Activated T-helper 1 cell treated with anti-CD3 and anti-CD28 coated beads, Interleukin-12 subunit alpha, Interleukin-12 subunit beta, Interleukin-2, Interleukin-4 antibody, amounts not matched to agents 30 ng/mL and 10 ng/mL and 1 ng/mL, durations not matched to agents 14 hours and 24 hours and 36 hours (primary cell): ENCODE measurements at regions not wholly inside any gene's neighbourhood (a gene's known extent, or its start where the extent isn't known, plus 50 kb on each side); places are given as distances from the start of the nearest gene placed in this dataset.
"Not testable (repeated sequence)": the region's sequence is repeated elsewhere in the genome, so short reads cannot be mapped to it uniquely, and the experiment has no call there.

ENCODE experiments used
- DNase-seq: peaks from one replicate; pipeline ENCODE4 v3.0.0; 2021; ENCODE audit warnings: low spot score
- H3K27ac Mint-ChIP-seq: one replicate; pipeline ENCODE4 v1.8.0; 2021; ENCODE audit warnings: mild to moderate bottlenecking, mixed read lengths
- H3K27me3 Mint-ChIP-seq: one replicate; pipeline ENCODE4 v1.8.0; 2022; ENCODE audit warnings: mild to moderate bottlenecking, moderate library complexity, mixed read lengths; ENCODE audit not compliant: insufficient read depth
- H3K36me3 Mint-ChIP-seq: one replicate; pipeline ENCODE4 v1.8.0; 2021; ENCODE audit warnings: low read depth, mixed read lengths
- H3K4me1 Mint-ChIP-seq: one replicate; pipeline ENCODE4 v1.8.0; 2021; ENCODE audit warnings: low read depth, mixed read lengths
- H3K4me3 Mint-ChIP-seq: one replicate; pipeline ENCODE4 v1.8.0; 2021; ENCODE audit warnings: mild to moderate bottlenecking, moderate library complexity, mixed read lengths
- H3K9me3 Mint-ChIP-seq: one replicate; pipeline ENCODE4 v1.8.0; 2021; ENCODE audit warnings: mixed read lengths
- intact Hi-C: fragments of 100-400 bp; cut with micrococcal nuclease; formaldehyde crosslinking; loops from one replicate; pipeline ENCODE4 v1.15.1; 2024

DNA sequence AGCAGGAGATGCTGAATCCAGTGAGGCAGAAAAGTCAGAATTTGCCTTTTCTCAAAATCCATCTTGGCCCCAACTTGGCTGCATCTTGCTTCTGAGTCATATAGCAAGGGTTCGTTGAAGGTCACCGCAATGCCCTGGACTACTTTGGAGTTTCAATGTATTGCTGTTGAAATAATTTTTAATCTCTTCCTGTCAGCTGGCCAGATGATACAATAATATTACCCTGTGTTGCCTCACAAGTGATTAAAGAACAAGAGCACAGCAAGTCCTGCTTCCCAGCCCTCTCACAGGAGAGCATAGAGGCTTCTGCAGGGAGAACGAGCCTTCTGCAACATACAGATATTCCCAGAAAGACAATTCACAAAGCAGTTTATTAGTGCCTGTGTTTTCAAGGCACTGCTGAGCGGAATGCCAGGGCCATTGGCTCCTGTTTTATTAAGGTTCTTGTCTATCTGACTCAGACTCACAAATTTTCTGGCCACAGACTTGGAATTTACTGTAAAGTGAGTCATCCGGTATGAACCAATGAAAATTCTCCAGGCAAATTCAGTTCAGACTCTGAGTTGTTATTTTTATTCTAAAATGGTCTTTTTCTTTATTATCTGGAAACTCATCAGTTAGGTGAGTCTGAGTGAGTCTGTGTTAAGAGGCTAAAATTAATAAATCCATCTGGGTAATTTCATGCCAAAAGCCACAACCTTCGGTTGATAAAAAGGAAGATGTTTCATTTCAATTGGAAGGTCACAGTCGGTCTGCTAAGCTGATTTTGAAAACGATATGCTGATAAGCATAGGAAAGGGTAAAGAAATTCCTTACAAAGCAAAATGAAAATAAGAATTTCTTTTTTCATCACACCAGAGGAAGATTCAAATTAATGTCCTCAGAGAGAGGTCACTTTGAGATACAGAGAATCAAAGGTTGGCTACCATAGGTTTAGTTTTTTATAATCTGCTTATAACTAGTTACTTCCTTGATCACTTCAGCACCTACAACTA lies 289.4 kb upstream of the STXBP5 start:
- Mint-ChIP-seq H3K27me3 (no peaks in the 10 kb centered on the region), H3K4me1 (peaks cover 18% of the 10 kb centered on the region), H3K9me3 (no peaks in the 10 kb centered on the region), H3K27ac (no peak overlapping the region), H3K36me3 (peaks cover 1% of the 10 kb centered on the region), H3K4me3 (no peak overlapping the region)
- no peak for DNase-seq
- intact Hi-C loops, result no loop called here

- intact Hi-C loops, result no loop called here
- H3K4me3 Mint-ChIP-seq, result no peak overlapping the region
- H3K4me1 Mint-ChIP-seq, result peaks cover 16% of the 10 kb centered on the region
- H3K27me3 Mint-ChIP-seq, result no peaks in the 10 kb centered on the region
- no peaks in the 10 kb centered on the region for H3K9me3 Mint-ChIP-seq
- no peak for DNase-seq
- H3K36me3 Mint-ChIP-seq, result peaks cover 1% of the 10 kb centered on the region
- H3K27ac Mint-ChIP-seq, result no peak overlapping the region
These were observed 288.5 kb upstream of the STXBP5 start for GRCh38 chr6:146915671-146916127.

- H3K4me3 Mint-ChIP-seq, result no peak overlapping the region
- DNase-seq, result no peak
- intact Hi-C loops, result no loop called here
- H3K27ac Mint-ChIP-seq, result no peak overlapping the region
- peaks cover 1% of the 10 kb centered on the region for H3K36me3 Mint-ChIP-seq
- H3K27me3 Mint-ChIP-seq, result no peaks in the 10 kb centered on the region
- peaks cover 12% of the 10 kb centered on the region for H3K4me1 Mint-ChIP-seq
- no peaks in the 10 kb centered on the region for H3K9me3 Mint-ChIP-seq
These were observed 287.7 kb upstream of the STXBP5 start for GRCh38 chr6:146916435-146917025.

DNA sequence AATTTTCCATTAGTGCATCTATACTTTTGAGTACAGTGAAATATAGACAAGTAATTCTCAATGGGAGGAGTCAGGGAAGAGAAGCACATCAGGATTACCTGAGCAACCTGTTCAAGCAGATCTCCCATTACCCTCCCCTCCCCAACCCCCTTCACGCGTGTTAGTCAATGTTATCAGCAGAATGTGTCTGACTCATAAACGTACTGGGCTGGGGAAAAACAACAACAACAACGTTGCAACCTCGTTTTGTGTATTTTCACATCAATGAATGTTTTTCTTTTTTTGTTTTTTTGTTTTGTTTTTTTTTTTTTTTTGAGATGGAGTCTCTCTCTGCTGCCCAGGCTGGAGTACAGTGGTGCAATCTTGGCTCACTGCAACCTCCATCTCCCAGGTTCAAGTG lies 287.0 kb upstream of the STXBP5 start:
- no peaks in the 10 kb centered on the region for H3K9me3 Mint-ChIP-seq
- no peak for DNase-seq
- peaks cover 12% of the 10 kb centered on the region for H3K4me1 Mint-ChIP-seq
- H3K27ac Mint-ChIP-seq, result no peak overlapping the region
- H3K36me3 Mint-ChIP-seq, result peaks cover 1% of the 10 kb centered on the region
- H3K4me3 Mint-ChIP-seq, result no peak overlapping the region
- intact Hi-C loops, result no loop called here
- H3K27me3 Mint-ChIP-seq, result no peaks in the 10 kb centered on the region

- DNase-seq, result no peak
- peaks cover 1% of the 10 kb centered on the region for H3K36me3 Mint-ChIP-seq
- intact Hi-C loops, result no loop called here
- H3K27me3 Mint-ChIP-seq, result no peaks in the 10 kb centered on the region
- no peaks in the 10 kb centered on the region for H3K9me3 Mint-ChIP-seq
- H3K27ac Mint-ChIP-seq, result no peak overlapping the region
- H3K4me1 Mint-ChIP-seq, result peaks cover 12% of the 10 kb centered on the region
- no peak overlapping the region for H3K4me3 Mint-ChIP-seq
These were observed 286.2 kb upstream of the STXBP5 start for GRCh38 chr6:146917979-146918378.

GRCh38 chr6:146919017-146919416 lies 285.2 kb upstream of the STXBP5 start:
- no peaks in the 10 kb centered on the region for H3K9me3 Mint-ChIP-seq

GRCh38 chr6:146923205-146923833 lies 280.9 kb upstream of the STXBP5 start:
- Mint-ChIP-seq H3K4me3 (no peak overlapping the region), H3K36me3 (no peaks in the 10 kb centered on the region), H3K27me3 (no peaks in the 10 kb centered on the region), H3K27ac (no peak overlapping the region), H3K4me1 (no peaks in the 10 kb centered on the region), H3K9me3 (no peaks in the 10 kb centered on the region)
- intact Hi-C loops, result no loop called here
- DNase-seq, result no peak

More at GRCh38 chr6:146919017-146919416, 285.2 kb upstream of the STXBP5 start:
- no peaks in the 10 kb centered on the region for H3K27me3 Mint-ChIP-seq
- H3K4me3 Mint-ChIP-seq, result no peak overlapping the region
- peaks cover 9% of the 10 kb centered on the region for H3K4me1 Mint-ChIP-seq
- H3K36me3 Mint-ChIP-seq, result peaks cover 1% of the 10 kb centered on the region
- H3K27ac Mint-ChIP-seq, result no peak overlapping the region
- intact Hi-C loops, result no loop called here
- DNase-seq, result no peak

DNA sequence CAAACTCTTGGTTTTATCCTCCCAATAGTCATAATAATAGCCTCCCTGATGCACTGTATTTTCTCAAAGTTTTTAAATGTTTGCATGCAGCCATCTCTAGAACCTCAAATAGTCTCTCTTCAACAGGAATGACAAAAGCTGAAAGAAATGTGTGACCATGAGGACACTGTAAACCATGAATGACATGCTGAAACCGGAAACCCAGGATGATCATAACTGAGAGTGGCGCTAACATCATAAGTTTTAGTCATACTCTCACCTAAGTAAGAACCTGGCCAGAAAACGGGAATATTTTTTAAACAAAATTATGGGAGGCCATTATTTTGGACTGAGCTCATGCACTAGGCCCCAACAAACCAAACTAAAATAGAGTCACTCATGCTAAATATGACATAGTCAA lies 278.4 kb upstream of the STXBP5 start:
- Mint-ChIP-seq H3K36me3 (no peaks in the 10 kb centered on the region), H3K27ac (no peak overlapping the region)

GRCh38 chr6:146928503-146928902 lies 275.7 kb upstream of the STXBP5 start:
- Mint-ChIP-seq H3K9me3 (peaks cover 4% of the 10 kb centered on the region), H3K27me3 (no peaks in the 10 kb centered on the region), H3K36me3 (no peaks in the 10 kb centered on the region), H3K27ac (no peak overlapping the region), H3K4me3 (no peak overlapping the region), H3K4me1 (no peaks in the 10 kb centered on the region)
- intact Hi-C loops, result no loop called here
- no peak for DNase-seq

More for the DNA sequence above, 278.4 kb upstream of the STXBP5 start:
- H3K4me1 Mint-ChIP-seq, result no peaks in the 10 kb centered on the region
- no peaks in the 10 kb centered on the region for H3K27me3 Mint-ChIP-seq
- no peak overlapping the region for H3K4me3 Mint-ChIP-seq
- DNase-seq, result no peak
- intact Hi-C loops, result no loop called here
- no peaks in the 10 kb centered on the region for H3K9me3 Mint-ChIP-seq

- no peaks in the 10 kb centered on the region for H3K4me1 Mint-ChIP-seq
- intact Hi-C loops, result no loop called here
- peaks cover 4% of the 10 kb centered on the region for H3K9me3 Mint-ChIP-seq
- H3K4me3 Mint-ChIP-seq, result no peak overlapping the region
- DNase-seq, result no peak
- H3K36me3 Mint-ChIP-seq, result no peaks in the 10 kb centered on the region
- peaks cover 2% of the 10 kb centered on the region for H3K27me3 Mint-ChIP-seq
- no peak overlapping the region for H3K27ac Mint-ChIP-seq
These were observed 273.0 kb upstream of the STXBP5 start for GRCh38 chr6:146931214-146931613.

GRCh38 chr6:146937316-146937715 lies 266.9 kb upstream of the STXBP5 start:
- Mint-ChIP-seq H3K9me3 (peaks cover 17% of the 10 kb centered on the region), H3K4me3 (no peak overlapping the region), H3K4me1 (no peaks in the 10 kb centered on the region), H3K36me3 (no peaks in the 10 kb centered on the region), H3K27ac (no peak overlapping the region), H3K27me3 (peaks cover 6% of the 10 kb centered on the region)
- intact Hi-C loops, result no loop called here
- no peak for DNase-seq

DNA sequence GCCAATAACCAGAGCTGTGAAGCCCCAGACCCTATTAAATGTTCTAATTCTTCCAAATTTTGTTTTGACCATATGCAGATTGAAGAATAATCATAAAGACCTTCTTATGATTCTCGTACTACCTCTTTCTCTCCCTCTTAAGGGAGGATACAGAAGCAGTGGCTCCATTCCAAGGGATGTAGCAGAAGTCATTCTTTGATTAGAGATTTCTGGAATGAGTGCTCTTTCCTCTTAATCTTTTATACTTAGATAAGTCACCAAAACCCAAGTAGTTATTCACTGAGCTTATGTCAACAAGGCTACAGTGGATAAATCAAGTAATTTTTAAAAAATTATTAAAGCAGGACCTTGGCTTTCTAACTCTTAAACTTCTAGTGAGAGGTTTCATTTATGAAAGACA lies 266.0 kb upstream of the STXBP5 start:
- peaks cover 14% of the 10 kb centered on the region for H3K9me3 Mint-ChIP-seq
- no peaks in the 10 kb centered on the region for H3K4me1 Mint-ChIP-seq
- DNase-seq, result no peak
- peaks cover 6% of the 10 kb centered on the region for H3K27me3 Mint-ChIP-seq
- no peak overlapping the region for H3K27ac Mint-ChIP-seq
- no peaks in the 10 kb centered on the region for H3K36me3 Mint-ChIP-seq
- no peak overlapping the region for H3K4me3 Mint-ChIP-seq
- intact Hi-C loops, result no loop called here

DNA sequence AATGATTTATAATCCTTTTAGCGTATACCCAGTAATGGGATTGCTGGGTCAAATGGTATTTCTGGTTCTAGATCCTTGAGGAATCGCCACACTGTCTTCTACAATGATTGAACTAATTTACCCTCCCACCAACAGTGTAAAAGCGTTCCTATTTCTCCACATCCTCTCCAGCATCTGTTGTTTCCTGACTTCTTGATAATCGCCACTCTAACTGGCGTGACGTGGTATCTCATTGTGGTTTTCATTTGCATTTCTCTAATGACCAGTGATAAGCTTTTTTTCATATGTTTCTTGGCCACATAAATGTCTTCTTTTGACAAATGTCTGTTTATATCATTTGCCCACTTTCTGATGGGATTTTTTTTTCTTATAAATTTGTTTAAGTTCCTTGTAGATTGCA lies 264.8 kb upstream of the STXBP5 start:
- DNase-seq, H3K27ac Mint-ChIP-seq, H3K4me3 Mint-ChIP-seq, H3K36me3 Mint-ChIP-seq, H3K4me1 Mint-ChIP-seq, H3K27me3 Mint-ChIP-seq, intact Hi-C loops: not testable (repeated sequence)
- H3K9me3 Mint-ChIP-seq, result peaks cover 14% of the 10 kb centered on the region
